Keratinocyte (primary cell): ENCODE measurements at regions not wholly inside any gene's neighbourhood (a gene's known extent, or its start where the extent isn't known, plus 50 kb on each side); places are given as distances from the start of the nearest gene placed in this dataset.

ENCODE experiments used
- DNase-seq: peaks from one replicate; pipeline ENCODE4 v3.0.0-alpha.2; 2011; ENCODE audit warnings: low read depth, missing footprints, low spot score
- FAIRE-seq: peaks from 2 replicates; lab custom pipeline; 2011; peaks lifted over from hg19 to GRCh38; lab: Jason Lieb, UNC
- H2AFZ ChIP-seq: 2 replicates; pipeline ENCODE4 v1.6.0; 2012; ENCODE audit warnings: low read length, control low read depth, inconsistent platforms; ENCODE audit not compliant: control insufficient read depth
- H3K27ac ChIP-seq: 2 replicates; pipeline ENCODE4 v1.5.1; 2011; ENCODE audit warnings: low read length; ENCODE audit not compliant: control insufficient read depth, insufficient read depth
- H3K27me3 ChIP-seq: 3 replicates; pipeline ENCODE4 v1.6.0; 2011; ENCODE audit warnings: low read length; ENCODE audit not compliant: control insufficient read depth, insufficient read depth; ENCODE audit errors: extremely low read depth
- H3K36me3 ChIP-seq, 2 experiments: 2 replicates in 1 of 2; 3 replicates in 1 of 2; pipeline ENCODE4 v1.5.1; 2011; ENCODE audit warnings: low read length in 2 of 2, mild to moderate bottlenecking in 1 of 2; ENCODE audit not compliant: control insufficient read depth in 2 of 2, insufficient read depth in 2 of 2; ENCODE audit errors: extremely low read depth in 1 of 2
- H3K4me1 ChIP-seq: 3 replicates; pipeline ENCODE4 v1.5.1; 2011; ENCODE audit warnings: low read length; ENCODE audit not compliant: control insufficient read depth, insufficient read depth; ENCODE audit errors: extremely low read depth
- H3K4me2 ChIP-seq: 3 replicates; pipeline ENCODE4 v1.6.0; 2011; ENCODE audit warnings: low read depth, low read length; ENCODE audit not compliant: control insufficient read depth, insufficient read depth; ENCODE audit errors: extremely low read depth
- H3K4me3 ChIP-seq, 3 experiments: fragments of 200-600 bp in 1 of 3; sonication (generic) in 1 of 3; 2 replicates in 2 of 3; 3 replicates in 1 of 3; pipeline ENCODE4 v1.5.1; 2011 to 2016; ENCODE audit warnings: low read length in 3 of 3, mild to moderate bottlenecking in 3 of 3, control low read depth in 2 of 3, inconsistent platforms in 1 of 3, low read depth in 1 of 3, mixed read lengths in 1 of 3, mixed run types in 1 of 3, moderate library complexity in 1 of 3; ENCODE audit not compliant: control insufficient read depth in 2 of 3, insufficient read depth in 2 of 3; ENCODE audit errors: extremely low read depth in 1 of 3
- H3K79me2 ChIP-seq: 2 replicates; pipeline ENCODE4 v1.6.0; 2012; ENCODE audit warnings: low read length; ENCODE audit not compliant: control insufficient read depth, insufficient read depth
- H3K9ac ChIP-seq: 3 replicates; pipeline ENCODE4 v1.6.0; 2011; ENCODE audit warnings: low read length; ENCODE audit not compliant: control insufficient read depth, insufficient read depth; ENCODE audit errors: extremely low read depth
- H3K9me1 ChIP-seq: 3 replicates; pipeline ENCODE4 v1.6.0; 2011; ENCODE audit warnings: low read length; ENCODE audit not compliant: control insufficient read depth, insufficient read depth; ENCODE audit errors: extremely low read depth
- H3K9me3 ChIP-seq: 2 replicates; pipeline ENCODE4 v1.5.1; 2012; ENCODE audit warnings: low read depth, low read length; ENCODE audit not compliant: control insufficient read depth
- H4K20me1 ChIP-seq: 3 replicates; pipeline ENCODE4 v1.6.0; 2011; ENCODE audit warnings: low read length; ENCODE audit not compliant: control insufficient read depth, insufficient read depth; ENCODE audit errors: extremely low read depth
- EZH2 ChIP-seq: IDR thresholded peaks from one replicate; pipeline ENCODE4 v1.6.1; 2012; ENCODE audit warnings: inconsistent platforms, mild to moderate bottlenecking, low read length, moderate library complexity
- dilution Hi-C: fragments of 300-500 bp; cut with MboI; formaldehyde crosslinking; loops from one replicate; pipeline ENCODE4 v1.7.0; 2020; ENCODE audit warnings: low sequenced_read_pairs; ENCODE audit not compliant: extremely low pct_ligation_motif_present
- TF ChIP-seq, protein P1 (sequence below), 3 experiments: IDR thresholded peaks in 1 of 3; conservative IDR thresholded peaks in 1 of 3; optimal IDR thresholded peaks in 1 of 3; 2 replicates in 2 of 3; 3 replicates in 1 of 3; pipeline versions ENCODE3 to v1.5.1; 2011; ENCODE audit warnings: low read length in 3 of 3, mild to moderate bottlenecking in 3 of 3, moderate library complexity in 2 of 3, control low read depth in 1 of 3, inconsistent platforms in 1 of 3; ENCODE audit not compliant: insufficient read depth in 2 of 3; ENCODE audit errors: extremely low read depth in 1 of 3

DNA sequence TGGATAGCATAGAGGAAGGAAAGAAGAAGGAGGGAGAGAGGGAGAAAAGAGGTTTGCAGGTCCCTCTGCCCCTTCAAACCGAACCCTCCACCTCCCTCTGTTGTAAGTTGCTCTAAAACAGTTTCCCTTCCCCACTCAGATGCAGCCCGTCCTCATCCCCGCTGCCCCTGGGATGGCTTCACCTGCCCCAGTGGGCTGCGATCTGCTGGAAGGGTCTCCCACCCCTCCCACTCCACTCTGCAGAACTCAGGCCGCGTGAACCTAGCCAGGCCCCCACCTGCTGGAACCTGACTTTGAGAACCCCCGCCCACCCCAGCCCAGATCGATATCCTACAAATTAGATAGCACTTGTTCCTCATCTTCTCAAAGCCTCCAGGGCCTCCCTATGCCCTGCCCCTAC lies 190.8 kb downstream of the DLL1 start:
- no peak for TF ChIP-seq EZH2
- TF ChIP-seq, protein P1, sequence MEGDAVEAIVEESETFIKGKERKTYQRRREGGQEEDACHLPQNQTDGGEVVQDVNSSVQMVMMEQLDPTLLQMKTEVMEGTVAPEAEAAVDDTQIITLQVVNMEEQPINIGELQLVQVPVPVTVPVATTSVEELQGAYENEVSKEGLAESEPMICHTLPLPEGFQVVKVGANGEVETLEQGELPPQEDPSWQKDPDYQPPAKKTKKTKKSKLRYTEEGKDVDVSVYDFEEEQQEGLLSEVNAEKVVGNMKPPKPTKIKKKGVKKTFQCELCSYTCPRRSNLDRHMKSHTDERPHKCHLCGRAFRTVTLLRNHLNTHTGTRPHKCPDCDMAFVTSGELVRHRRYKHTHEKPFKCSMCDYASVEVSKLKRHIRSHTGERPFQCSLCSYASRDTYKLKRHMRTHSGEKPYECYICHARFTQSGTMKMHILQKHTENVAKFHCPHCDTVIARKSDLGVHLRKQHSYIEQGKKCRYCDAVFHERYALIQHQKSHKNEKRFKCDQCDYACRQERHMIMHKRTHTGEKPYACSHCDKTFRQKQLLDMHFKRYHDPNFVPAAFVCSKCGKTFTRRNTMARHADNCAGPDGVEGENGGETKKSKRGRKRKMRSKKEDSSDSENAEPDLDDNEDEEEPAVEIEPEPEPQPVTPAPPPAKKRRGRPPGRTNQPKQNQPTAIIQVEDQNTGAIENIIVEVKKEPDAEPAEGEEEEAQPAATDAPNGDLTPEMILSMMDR (optimal IDR thresholded peaks at IDR 0.05 in 1 of 3, IDR thresholded peaks at IDR 0.05 in 1 of 3, conservative IDR thresholded peaks at IDR 0.05 in 1 of 3; ENCODE audit: extremely low read depth in 1 of 3, insufficient read depth in 2 of 3, low read length in 3 of 3), result no peak
- no peaks in the 10 kb centered on the region for H4K20me1 ChIP-seq
- H3K27ac ChIP-seq, result no peak overlapping the region
- H3K27me3 ChIP-seq, result peaks cover 3% of the 10 kb centered on the region
- no peaks in the 10 kb centered on the region for H3K4me1 ChIP-seq
- no peak overlapping the region for H2AFZ ChIP-seq
- no peak for FAIRE-seq
- dilution Hi-C loops, result no loop called here
- no peaks in the 10 kb centered on the region for H3K9me3 ChIP-seq
- H3K4me3 ChIP-seq, result no peak overlapping the region
- no peak for DNase-seq
- H3K4me2 ChIP-seq, result no peak overlapping the region
- H3K36me3 ChIP-seq, result no peaks in the 10 kb centered on the region
- H3K79me2 ChIP-seq, result no peaks in the 10 kb centered on the region
- no peak overlapping the region for H3K9ac ChIP-seq
- H3K9me1 ChIP-seq, result no peaks in the 10 kb centered on the region

DNA sequence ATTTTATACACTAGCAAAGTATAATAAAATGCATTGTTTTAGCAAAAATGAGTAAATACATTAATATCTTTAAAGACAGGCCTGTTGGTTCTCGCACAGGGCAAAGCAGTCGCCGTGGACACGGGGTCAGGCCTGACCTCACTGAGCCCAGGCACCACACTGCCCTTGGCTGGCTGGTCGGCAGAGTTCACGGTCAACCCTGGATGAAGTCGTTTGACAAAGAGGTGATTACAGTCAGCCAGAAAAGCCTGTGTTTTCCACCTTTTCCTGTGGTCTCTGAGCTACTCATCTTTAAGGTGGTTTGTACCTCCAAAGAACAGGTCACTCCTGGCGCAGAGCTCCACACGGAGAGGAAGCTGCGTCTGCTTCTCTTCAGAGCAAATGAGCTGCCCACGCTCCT lies 191.5 kb downstream of the DLL1 start:
- no peaks in the 10 kb centered on the region for H3K9me3 ChIP-seq
- H3K27me3 ChIP-seq, result peaks cover 3% of the 10 kb centered on the region
- H3K4me2 ChIP-seq, result no peak overlapping the region
- FAIRE-seq (no peak), DNase-seq (no peak)
- no peak overlapping the region for H3K4me3 ChIP-seq
- dilution Hi-C loops, result no loop called here
- no peak for TF ChIP-seq EZH2
- TF ChIP-seq, protein P1 (optimal IDR thresholded peaks at IDR 0.05 in 1 of 3, IDR thresholded peaks at IDR 0.05 in 1 of 3, conservative IDR thresholded peaks at IDR 0.05 in 1 of 3; ENCODE audit: extremely low read depth in 1 of 3, insufficient read depth in 2 of 3, low read length in 3 of 3), result no peak
- H3K4me1 ChIP-seq, result no peaks in the 10 kb centered on the region
- H3K79me2 ChIP-seq, result no peaks in the 10 kb centered on the region
- no peaks in the 10 kb centered on the region for H3K36me3 ChIP-seq
- H2AFZ ChIP-seq, result no peak overlapping the region
- H3K9ac ChIP-seq, result no peak overlapping the region
- no peaks in the 10 kb centered on the region for H3K9me1 ChIP-seq
- H4K20me1 ChIP-seq, result no peaks in the 10 kb centered on the region
- no peak overlapping the region for H3K27ac ChIP-seq
